Posterior vena cava (tissue), 2 donors: ENCODE measurements at regions not wholly inside any gene's neighbourhood (a gene's known extent, or its start where the extent isn't known, plus 50 kb on each side); places are given as distances from the start of the nearest gene placed in this dataset.

Experiments
- DNase-seq: peaks from one replicate; pipeline ENCODE4 v3.0.0-alpha.2; 2020; ENCODE audit warnings: low spot score
- intact Hi-C, 2 donors: fragments of 100-400 bp; cut with DNase I; formaldehyde crosslinking; loops; one replicate each; pipeline versions ENCODE4 v1.14.1 to v1.14.2; 2022 to 2023
- donor health status: DM: yes; HTN: yes; CAD: no.
- donor health status: DM: yes; HTN: yes; CAD: no.

DNA sequence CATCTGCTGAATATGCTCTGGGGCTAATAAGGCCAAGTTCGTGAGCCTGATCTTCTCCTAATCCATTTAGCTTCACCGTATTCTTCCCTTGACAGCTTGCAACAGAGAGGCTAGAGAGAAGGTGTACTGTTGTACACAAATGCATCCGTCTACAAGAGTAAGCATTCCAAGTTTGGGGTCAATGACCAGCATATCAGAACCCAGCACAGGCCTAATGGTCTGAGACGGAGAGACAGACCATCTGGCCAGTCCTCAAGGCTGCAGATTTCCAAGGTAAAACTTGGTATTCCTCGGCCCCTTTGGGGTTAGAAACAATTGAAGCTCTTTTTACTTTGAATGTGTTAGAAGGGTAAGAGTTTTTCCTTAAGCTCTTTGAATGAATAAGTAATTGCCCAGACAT lies 481.2 kb upstream of the KLF4 start:
- intact Hi-C loops = no loop called here

GRCh38 chr9:107969727-107970126 lies 480.2 kb upstream of the KLF4 start:
- intact Hi-C loops = no loop called here
- DNase-seq = no peak

More for the DNA sequence above, 481.2 kb upstream of the KLF4 start:
- no peak for DNase-seq

- intact Hi-C loops = no loop called here
- DNase-seq = no peak
Measured at GRCh38 chr9:107969141-107969540, 479.6 kb upstream of the KLF4 start.

DNA sequence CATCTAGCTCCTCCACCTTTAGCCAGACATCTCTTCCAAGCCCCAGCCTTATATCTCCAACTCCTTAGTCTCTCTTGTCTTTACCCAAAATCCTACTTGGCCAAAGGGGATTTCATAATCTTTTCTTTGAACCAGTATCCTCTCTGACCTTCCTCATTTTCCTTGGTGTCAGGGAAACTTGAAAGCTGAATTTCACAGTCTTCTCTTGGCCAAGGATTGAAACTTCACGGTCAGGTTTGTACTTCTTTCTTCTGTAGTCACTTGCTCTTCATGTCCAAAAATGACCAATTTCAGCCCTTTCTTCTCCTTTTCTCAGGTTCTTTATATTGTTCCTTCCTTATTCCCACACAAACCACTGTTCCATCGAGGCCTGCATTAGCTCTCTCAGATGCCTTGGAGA lies 473.7 kb upstream of the KLF4 start:
- intact Hi-C loops = no loop called here
- no peak for DNase-seq

- intact Hi-C loops = no loop called here
- DNase-seq = no peak
Measured at GRCh38 chr9:107960916-107961315, 471.3 kb upstream of the KLF4 start.

- intact Hi-C loops = no loop called here
- DNase-seq = no peak
Measured at GRCh38 chr9:107954312-107954711, 464.7 kb upstream of the KLF4 start.

DNA sequence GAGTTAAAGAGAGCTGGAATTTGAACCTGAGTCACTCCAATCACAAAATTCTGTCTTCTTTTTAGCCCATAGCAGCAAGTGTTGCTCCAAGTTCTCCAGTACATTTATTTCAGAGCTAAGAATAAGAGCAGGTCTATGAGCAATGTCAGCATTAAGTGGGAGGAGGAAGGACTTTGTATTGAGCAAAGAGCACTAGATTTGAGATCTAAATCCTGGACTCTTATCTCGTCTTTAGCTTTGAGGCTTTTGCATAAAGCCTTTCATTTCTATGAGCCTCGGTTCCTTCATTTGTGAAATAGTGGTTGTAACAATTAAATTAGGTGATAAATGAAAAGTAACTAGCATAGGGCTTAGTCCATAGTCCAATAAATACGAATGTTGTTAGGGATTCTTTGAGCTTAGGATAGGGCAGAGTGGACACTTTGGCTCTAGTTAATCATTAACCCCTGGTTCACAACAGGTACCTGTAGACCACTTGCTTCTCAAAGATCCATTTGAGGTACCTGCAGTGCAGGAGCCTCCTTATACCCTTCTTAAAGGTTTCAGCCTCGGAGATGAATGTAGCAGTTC lies 464.1 kb upstream of the KLF4 start:
- DNase-seq = no peak
- intact Hi-C loops = no loop called here

DNA sequence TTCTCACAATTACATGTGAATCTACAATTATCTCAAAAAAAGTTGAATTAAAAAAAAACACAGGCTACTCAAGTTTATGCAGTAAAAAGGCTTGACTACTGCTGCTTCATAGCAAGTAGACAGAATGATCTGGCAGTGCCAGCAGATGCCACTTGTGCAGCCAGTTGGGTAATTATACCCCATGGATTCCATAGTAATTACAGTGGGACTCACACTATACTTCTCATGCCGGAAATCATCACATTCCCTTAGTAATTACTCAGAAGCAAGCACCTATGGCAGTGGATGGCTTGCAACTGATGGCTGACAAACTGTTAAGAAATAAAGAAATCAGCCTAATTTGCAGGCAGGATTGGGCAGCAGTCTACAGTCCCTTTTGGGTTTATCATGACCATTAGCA lies 463.2 kb upstream of the KLF4 start:
- no peak for DNase-seq

DNA sequence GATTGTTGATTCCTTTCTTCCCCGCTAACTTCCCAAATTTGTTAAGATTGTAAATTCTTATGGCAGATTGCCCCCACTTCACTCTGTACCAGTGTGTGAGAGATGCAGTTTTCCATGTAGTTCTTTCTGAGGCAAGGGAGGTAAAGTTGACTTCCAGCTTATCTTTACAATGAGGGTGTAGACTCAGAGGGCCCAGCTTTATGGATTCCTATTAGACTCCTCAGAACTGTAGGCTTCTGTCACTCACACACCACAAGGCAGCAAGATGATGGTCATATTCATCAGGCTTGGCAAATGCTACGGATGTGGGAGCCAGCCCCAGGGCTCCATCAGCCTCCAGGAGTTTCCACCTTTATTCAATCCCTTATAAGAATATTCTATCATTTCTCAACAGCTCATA lies 461.9 kb upstream of the KLF4 start:
- no peak for DNase-seq
- intact Hi-C loops = no loop called here

More for the DNA sequence above, 463.2 kb upstream of the KLF4 start:
- intact Hi-C loops = no loop called here

DNA sequence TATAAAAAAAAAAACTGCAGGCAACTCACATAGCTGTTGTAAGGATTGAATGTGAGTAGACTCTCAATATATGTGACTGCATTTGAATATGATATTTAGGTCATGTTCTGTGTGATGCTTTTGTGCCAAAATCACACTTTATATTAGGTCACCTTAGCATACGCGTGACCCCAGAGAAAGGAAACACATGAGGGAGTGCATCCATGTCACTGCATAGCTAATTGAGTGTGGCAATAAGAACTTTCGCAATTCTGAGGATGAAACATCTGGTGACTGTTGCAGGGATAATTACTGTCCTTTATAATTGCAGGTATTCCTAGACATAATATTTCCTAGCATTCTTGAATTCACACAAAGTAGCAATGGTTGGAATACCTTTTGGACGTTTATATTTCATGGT lies 459.5 kb upstream of the KLF4 start:
- no peak for DNase-seq
- intact Hi-C loops = no loop called here

- intact Hi-C loops = no loop called here
- DNase-seq = no peak
Measured at GRCh38 chr9:107948601-107949000, 459.0 kb upstream of the KLF4 start.

- intact Hi-C loops = no loop called here
- DNase-seq = no peak
Measured at GRCh38 chr9:107948086-107948485, 458.5 kb upstream of the KLF4 start.

- intact Hi-C loops = no loop called here
- no peak for DNase-seq
Measured at GRCh38 chr9:107946364-107947141, 457.0 kb upstream of the KLF4 start.

DNA sequence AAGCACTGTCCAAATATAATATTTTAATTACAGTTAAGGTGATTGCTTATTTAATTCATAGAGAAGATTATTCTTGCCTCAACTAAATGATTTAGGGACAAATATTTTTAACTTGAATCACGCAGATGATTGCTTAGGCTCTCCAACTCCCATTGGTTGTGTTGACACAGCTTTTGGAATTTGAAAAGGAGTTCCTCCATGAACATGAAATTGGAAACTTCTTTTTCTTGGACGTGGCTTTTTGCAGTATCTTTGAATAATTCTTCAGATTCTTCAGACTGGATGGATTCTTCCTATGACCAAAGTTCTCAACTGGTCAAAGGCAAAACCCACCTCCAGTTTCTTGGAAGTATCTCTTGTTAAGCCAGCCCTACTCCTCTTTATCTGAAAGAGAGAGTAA lies 456.4 kb upstream of the KLF4 start:
- intact Hi-C loops = no loop called here
- no peak for DNase-seq

DNA sequence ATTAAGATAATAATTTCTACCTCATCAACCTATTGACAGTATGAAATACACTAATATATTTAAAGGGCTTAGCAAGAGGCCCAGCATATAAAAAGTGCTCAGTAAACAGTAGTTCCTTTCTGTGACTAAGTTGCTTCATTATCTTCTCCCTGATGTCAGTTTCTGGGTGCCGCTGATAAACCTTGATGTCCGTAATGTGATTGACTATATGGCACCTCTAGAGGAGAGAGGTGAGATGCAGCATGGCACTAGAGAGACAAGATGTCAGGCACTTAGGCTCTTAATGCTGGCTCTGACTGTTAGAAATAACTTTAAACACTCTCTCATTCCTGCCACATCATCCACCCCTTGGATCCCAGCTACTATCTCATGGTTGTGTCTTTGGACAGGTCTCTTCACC lies 455.9 kb upstream of the KLF4 start:
- intact Hi-C loops = no loop called here

DNA sequence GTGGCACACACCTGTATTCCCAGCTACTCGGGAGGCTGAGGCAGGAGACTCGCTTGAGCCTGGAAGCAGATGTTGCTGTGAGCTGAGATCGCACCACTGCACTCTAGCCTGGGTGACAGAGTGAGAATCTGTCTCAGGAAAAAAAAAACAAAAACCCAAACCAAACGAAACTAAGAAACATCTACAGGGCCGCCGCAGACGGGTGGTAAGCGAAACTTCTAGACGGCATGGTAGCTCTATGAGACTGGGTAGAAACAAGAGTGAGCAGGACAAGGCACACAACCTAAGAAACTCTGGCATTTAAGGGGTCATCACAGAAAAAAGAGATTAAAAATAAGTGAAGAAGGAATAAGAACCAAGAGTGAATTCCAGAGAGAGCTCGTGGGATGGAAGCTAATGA lies 454.8 kb upstream of the KLF4 start:
- no peak for DNase-seq
- intact Hi-C loops = no loop called here

More for the DNA sequence above, 455.9 kb upstream of the KLF4 start:
- DNase-seq = no peak

DNA sequence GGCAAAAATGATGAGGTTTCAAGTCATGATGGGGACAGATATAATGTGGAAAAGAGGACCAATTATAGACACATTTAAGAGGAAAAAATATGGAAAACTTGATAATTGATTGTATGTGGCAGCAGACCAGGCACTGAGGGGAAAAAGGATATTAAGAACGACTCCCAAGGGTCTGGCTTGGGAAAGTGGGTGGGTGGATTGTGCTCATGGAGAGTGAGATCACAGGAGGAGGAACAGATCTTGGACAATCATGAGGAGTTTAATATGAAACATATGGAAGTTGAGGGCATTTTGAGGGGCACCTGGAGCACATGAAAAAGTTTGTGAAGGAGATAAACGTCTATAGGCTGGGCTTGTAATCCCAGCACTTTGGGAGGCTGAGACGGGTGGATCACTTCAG lies 454.3 kb upstream of the KLF4 start:
- no peak for DNase-seq
- intact Hi-C loops = no loop called here

DNA sequence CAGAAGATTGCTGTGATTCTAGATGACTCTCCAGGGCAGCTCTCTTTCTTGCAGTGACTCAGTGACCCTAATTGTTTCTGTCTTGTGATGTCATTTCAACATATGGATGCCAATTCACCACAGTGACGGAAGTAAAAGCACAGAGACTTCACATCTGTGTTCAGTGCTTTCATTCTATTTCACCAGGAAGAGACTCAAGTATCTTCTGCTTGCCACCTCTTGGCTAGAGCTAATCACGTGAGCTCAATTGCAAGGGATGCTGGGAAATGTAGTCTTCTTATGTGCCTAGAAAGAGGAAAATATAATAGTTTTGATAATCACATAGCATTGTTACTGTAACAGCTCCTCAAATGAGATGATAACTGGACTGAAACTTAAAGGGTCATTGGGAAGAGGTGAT lies 453.3 kb upstream of the KLF4 start:
- no peak for DNase-seq
- intact Hi-C loops = no loop called here

DNA sequence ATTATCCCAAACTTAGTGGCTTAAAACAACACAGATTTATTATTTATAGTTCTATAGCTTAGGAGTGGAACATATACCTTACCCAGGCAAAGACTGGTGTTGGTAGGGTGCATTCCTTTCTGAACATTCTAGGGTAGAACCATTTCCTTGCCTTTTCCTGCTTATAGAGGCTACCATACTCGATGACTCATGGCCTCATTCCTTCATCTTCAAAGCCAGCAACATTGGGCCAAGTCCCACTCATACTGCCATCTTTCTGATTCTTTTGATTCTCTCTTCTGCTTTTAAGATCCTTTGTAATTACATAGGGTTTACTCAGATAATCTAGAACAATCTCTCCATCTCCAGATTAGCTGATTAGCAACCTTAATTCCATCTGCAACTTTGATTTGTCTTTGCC lies 452.7 kb upstream of the KLF4 start:
- intact Hi-C loops = no loop called here
- DNase-seq = no peak

DNA sequence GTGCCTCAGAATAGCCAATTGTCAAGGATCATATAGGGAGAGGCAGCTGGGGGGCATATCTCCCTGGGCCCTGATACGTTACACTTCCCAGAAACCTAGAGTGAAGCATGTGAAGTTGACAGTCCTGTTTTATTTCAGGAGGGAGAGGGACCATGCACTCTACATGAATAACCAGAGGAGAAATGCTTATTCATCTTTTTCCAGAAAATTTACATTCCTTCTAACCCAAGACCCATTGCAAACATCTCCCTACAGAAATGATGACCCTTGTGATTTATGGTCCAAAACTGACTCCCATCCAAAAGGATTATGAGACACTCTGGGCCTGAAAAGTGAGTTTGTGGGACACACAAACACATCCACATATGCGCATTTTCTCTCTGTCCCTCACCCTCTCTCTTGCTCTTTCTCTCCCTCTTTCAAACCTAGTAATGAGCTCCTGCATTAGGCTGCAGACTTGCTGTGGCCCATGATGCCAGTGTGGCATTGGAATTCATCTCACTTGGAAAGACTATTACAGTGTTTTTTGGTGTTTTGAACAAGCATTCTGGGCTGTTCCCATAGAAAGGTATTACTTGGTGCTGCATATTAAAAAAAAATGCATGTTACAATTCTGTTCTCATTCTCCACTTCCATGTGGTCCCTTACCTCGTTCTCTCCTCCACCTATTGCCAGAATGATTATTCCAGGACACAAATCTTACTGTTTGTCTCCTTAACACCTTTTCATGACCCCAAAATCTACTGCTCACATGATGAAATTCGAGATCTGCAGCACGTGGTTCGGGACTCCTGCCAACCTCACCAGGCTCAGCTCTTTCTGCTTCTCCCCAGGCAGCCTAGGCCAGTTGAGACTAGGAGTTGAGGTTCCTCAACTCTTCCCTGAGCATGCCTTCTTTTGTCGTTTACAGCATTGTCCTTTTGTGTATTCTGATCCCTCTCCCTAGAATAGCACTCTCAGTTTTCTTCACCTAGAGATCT lies 451.3 kb upstream of the KLF4 start:
- intact Hi-C loops = no loop called here
- DNase-seq = no peak
